GM18868 (cell line): ENCODE measurements at regions not wholly inside any gene's neighbourhood (a gene's known extent, or its start where the extent isn't known, plus 50 kb on each side); places are given as distances from the start of the nearest gene placed in this dataset.
"Not testable (repeated sequence)": the region's sequence is repeated elsewhere in the genome, so short reads cannot be mapped to it uniquely, and the experiment has no call there.

Experiments
- ATAC-seq: cut with Tn5 transposase; IDR thresholded peaks from one replicate; pipeline ENCODE4 v1.9.1; 2021; ENCODE audit warnings: mild to moderate bottlenecking, moderate library complexity; ENCODE audit not compliant: unreplicated experiment

DNA sequence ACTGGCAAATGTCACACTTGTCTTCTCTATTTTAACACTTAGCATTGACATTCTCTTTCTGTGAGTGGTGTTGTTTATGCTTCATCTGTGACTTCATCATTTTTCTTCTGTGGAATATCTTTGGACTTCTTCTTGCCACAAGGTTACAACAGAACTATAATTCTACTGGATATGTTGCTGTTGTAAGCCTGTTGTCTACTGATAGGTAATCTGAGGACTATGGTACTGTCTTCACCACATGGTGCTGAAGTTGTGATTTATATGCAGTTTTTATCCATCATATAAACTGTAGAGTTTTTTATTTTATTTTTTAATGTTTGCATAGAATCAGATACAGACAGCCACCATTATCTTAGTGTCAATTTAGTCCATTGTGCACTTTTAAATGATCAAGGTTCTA is 622.2 kb upstream of the CNTN5 start:
- no peak for ATAC-seq

GRCh38 chr11:98409069-98409468 is 611.7 kb upstream of the CNTN5 start:
- no peak for ATAC-seq

DNA sequence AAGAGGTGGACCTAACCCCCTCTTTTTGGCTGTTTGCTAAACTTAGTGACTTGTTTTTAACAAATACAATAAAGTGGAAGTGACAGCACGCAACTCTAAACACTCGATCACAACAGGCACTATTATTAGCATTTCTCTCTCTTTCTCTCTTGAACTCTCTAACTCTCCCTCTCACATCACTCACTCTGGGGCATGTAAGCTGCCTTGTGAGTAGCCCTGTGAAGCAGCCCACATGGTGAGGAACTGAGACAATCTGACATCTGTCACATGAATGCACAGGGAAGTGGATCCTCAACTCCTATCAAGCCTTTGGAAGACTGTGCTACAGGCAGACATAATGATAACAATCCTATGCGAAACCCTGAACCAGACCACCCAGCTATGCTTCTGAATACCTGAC is 609.0 kb upstream of the CNTN5 start:
- no peak for ATAC-seq

- no peak for ATAC-seq
Measured at GRCh38 chr11:98417256-98417755, 603.4 kb upstream of the CNTN5 start.

DNA sequence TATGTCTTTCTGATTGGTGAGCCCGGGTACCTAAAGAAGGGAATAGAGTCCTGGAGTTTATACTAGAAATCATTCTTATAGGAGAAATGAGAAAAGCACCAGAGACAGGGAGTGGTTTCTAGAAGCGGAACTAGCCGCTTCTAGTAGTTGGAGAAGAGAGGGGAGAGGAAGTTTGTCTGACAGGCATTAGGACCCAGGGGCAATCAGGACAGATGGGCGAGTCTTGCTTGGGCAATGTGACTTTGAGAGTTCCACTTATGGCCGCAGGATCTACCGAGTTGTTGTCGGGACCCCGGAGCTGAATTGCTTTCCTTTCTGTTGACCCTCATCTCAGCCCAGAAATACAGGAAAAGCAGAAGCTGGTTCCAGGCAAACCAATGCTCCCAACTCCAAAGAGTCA is 596.8 kb upstream of the CNTN5 start:
- no peak for ATAC-seq

DNA sequence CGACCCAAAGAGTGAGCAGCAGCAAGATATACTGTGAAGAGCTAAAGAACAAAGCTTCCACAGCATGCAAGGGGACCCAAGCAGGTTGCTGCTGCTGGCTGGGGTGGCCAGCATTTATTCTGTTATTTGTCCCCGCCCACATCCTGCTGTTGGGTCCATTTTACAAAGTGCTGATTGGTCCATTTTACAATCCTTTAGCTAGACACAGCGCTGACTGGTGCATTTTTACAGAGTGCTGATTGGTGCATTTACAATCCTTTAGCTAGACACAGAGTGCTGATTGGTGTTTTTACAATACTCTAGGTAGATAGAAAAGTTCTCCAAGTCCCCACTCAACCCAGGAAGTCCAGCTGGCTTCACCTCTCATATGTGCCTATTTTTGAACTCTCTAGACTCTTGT is 596.0 kb upstream of the CNTN5 start:
- ATAC-seq: not testable (repeated sequence)

DNA sequence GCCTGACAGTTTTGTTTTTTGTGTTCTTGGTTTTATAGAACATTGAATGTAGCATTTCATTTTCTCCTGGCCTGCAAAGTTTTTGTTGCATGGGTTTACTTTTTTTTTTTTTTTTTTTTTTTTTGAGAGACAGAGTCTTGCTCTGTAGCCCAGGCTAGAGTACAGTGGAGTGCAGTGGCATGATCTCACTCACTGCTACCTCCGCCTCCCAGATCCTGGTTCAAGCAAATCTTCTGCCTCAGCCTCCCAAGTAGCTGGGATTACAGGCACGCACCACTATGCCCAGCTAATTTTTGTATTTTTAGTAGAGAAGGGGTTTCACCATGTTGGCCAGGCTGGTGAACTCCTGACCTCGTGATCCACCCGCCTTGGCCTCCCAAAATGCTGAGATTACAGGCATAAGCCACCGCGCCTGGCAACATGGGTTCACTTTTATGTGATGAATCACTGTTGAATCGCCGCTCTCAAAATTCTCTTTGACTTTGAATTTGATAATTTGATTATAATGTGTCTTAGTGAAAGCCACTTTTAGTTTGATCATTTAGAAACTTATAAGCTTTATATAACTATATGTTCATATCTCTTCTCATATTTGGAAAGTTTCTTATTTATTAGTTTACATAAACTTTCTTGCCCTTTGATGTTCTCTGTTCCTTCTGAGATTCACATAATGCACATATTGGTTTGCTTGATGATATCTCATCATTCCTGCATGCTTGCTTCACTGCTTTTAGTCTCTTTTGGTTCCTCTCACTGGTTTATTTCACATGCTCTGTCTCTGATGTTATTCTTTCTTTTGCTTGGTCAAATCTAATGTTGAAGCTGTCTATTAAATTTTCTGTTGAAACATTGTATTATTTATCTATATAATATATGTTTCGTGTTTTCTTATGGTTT is 589.0 kb upstream of the CNTN5 start:
- ATAC-seq: no peak

DNA sequence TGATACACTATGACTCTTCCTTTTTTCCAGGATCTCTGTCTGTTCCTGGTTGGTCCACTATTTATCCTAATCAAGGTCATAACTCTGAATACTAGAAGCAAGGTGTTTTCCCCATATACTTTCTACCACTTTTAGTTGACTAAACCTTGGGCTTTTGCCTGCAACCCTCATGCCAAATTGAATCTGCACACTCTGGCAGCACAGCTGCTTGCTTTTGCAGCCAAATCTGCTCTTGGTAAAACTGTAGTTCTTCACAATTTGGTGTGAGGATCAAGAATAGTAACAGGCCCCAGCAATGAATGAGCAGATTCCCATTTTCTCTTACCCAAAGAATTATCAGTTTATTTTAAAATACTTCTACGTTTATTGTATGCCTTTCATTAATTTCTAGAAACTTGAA is 586.5 kb upstream of the CNTN5 start:
- ATAC-seq: no peak

DNA sequence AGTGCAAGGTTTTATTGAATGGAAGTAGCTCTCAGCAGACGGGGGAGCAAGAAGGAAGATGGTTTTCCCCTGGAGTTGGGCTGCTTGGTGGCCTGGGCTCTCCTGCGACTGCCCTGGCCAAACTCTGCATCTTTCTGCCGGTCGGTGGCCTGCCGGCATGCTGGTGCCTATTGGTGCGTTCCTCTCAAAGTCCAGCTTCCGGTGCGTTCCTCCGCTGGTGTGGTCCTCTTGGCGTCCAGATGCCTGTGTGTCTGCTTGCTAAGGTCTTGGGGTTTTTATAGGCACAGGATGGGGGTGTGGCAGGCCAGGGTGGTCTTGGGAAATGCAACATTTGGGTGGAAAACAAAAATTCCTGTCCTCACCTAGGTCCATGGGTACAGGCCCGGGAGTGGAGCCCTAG is 567.4 kb upstream of the CNTN5 start:
- no peak for ATAC-seq

DNA sequence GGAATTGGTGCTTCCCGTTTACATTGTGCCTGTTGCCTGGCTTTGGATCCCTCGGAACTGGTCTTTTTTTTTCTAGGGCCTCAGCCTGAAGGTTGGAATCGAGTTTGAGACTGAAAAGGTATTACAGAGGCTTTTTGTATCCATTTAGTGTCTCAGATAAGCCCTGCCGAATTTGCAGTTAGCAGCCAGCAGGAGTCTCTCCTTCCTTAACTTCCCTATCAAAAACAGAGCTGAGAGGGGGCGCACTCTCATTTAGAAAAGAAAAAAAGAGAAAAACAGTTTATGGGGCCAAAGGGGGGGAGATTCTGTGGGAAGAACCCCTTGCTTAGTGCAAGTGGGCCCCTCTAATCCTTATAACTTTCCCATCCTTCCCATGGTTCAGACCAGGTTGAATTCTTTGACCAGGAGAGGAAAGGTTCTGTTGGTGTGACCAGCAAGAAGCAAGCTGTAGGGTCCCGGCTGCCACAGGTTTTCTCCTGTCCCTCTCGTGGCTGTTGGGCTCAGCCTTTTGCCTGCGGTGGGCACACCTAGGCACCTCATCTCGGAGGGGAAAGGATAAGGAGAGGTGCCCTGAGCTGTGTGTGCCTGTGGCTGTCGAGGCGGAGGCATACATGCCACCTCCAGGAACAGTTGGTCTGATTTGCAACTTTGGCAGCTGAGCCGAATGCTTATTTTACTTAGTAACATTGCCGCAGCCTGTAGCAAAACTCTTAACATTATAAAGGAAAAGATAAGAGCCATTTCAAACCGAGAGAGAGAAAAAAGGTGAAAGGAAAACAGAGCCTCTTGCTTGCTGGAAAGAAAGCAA is 565.0 kb upstream of the CNTN5 start:
- ATAC-seq: no peak

DNA sequence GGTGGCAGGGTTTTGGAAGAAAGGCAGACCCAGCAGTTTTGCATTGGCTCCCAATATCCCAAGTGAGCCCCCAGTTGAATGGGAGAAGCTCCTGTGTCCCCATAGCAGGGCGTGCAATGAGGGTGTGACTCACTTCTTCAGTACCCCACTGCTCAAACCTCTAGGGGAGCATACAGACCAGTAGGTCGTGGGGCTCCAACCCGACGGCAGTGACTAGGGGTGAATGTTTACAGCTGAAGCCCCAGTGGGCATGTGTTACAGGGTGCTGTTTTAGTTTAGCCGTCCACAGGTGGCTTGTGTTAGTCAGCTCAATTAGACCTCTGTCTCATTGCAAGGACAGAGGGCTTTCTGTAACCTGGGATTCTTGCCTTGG is 564.5 kb upstream of the CNTN5 start:
- ATAC-seq: no peak

DNA sequence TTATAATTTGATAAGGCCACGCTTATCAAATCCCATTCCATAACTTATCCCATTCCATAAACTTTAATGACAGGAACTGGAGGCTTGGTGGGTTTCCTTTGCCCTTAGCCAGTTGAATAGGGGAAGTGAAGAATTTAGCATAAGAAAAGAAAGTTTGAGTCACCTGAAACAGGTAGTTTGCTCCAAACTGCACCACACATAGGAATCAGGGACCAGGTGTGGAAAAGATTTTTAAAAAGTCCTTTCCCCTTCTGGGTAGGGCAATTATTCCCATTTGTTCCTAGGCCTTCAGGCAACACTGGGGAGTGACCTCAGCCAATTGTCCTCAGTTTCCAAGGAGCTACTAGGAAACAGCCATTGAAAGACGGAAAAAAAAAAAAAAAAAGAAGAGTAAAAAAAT is 525.7 kb upstream of the CNTN5 start:
- no peak for ATAC-seq

DNA sequence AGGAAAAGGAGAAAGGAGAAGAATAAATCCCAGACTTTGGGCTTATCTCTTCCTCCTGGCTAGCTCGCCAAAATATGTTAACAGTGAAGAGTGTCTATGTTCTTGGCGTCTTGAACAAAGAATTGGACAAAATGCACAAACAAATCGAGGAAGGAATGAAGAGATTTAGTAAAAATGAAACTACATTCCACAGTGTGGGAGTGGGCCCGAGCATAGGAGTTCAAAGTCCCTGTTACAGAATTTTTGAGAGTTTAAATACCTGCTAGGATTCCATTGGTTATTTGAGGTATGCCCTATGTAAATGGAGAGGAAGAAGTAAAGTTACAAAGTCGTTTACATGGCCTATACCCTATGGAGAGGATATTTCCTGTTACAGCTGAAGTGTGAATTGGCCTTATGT is 525.1 kb upstream of the CNTN5 start:
- no peak for ATAC-seq

DNA sequence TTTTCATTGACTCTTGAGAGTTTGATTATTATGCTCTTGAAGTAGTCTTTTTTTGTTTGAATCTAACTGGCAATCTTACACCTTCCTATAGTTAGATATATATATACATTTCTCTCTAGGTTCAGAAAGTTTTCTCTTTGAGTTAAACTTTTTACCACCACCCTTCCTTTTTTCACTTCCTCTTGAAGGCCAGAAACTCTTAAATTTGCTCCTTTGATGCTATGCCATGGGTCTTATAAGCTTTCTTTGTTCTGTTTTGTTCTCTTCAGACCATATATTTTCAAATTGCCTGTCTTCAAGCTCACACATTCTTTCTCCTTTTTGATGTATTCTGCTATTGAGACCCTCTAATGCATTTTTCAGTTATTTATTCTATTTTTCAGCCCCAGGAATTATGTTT is 513.5 kb upstream of the CNTN5 start:
- no peak for ATAC-seq

- ATAC-seq: no peak
Measured at GRCh38 chr11:98512938-98513337, 507.8 kb upstream of the CNTN5 start.

GRCh38 chr11:98531576-98531975 is 489.2 kb upstream of the CNTN5 start:
- no peak for ATAC-seq

DNA sequence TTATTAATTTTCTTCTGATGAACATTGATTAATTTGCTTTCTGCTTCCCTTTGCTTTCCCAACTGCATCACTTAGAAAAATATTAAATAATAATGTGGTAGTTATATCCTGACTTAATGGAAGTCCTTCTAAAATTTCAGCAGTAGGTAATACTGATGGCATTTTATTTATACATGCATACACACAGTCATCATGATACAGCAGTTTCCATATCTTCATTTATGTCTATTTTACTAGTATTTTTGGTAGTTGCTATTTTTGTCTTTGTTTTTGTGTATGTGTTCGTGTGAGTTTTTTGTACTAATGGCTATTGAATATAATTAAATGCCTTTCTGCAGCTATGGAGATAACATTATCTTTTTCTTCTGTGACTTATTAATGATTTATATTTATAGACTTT is 484.7 kb upstream of the CNTN5 start:
- no peak for ATAC-seq

DNA sequence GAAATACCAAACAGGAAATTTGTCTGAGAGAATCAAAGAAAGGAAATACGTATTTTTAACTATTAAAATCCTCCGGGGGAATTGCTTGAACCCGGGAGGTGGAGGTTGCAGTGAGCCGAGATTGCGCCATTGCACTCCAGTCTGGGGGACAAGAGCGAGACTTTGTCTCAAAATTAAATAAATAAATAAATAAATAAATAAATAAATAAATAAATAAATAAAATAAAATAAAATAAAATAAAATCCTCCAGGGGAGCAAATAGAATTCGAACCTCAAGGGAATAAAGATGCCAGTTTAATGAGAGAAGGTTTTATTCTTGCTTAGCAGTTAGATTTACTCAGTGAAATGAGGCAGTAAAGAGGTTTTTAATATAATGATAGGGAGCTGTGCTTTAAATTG is 482.4 kb upstream of the CNTN5 start:
- ATAC-seq: not testable (repeated sequence)

DNA sequence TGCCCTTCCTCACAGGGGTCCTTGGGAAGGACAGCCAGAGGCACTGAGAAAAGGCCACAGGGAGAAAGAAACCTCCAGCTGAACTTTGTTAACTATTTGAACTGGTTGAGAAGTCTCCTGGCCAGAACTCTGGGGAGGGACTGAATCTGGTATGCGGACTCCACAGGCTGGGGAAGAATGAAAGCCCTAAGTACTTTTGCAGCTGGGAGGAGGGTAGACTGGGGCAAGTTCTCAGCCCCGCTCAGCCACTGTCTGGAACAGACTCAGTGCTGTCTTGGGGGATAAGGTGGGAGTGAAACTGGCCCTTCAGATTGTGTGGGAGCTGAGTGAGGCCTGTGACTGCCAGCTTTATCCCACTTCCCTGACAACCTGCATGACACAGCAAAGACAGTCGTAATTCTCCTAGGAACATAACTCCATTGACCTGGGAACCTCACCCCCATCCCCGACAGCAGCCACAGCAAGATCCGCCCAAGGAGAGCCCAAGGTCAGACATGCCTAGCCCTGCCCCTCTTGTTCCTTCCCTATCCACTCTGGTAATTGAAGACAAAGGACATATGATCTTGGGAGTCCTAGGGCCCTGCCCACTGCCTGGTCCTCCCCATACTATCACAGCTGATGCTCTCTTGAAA is 475.1 kb upstream of the CNTN5 start:
- no peak for ATAC-seq

- ATAC-seq: no peak
Measured at GRCh38 chr11:98549571-98549970, 471.2 kb upstream of the CNTN5 start.

GRCh38 chr11:98559961-98560360 is 460.8 kb upstream of the CNTN5 start:
- no peak for ATAC-seq

- no peak for ATAC-seq
Measured at GRCh38 chr11:98561252-98561651, 459.5 kb upstream of the CNTN5 start.
